GM13976 (cell line): ENCODE measurements at regions not wholly inside any gene's neighbourhood (a gene's known extent, or its start where the extent isn't known, plus 50 kb on each side); places are given as distances from the start of the nearest gene placed in this dataset.

Experiments used
- DNase-seq: peaks from one replicate; pipeline ENCODE4 v3.0.0; 2012; ENCODE audit warnings: low spot score
- in situ Hi-C: fragments of 300-500 bp; cut with MboI; formaldehyde crosslinking; loops from one replicate; pipeline ENCODE4 v1.12.0; 2022; ENCODE audit warnings: low sequenced_read_pairs, mixed read lengths, inconsistent platforms; ENCODE audit not compliant: unreplicated experiment
- TF ChIP-seq, protein P1 (sequence below): IDR thresholded peaks from 2 replicates; pipeline ENCODE4 v1.5.1; 2012; ENCODE audit warnings: borderline replicate concordance, mild to moderate bottlenecking; ENCODE audit not compliant: insufficient read depth; ENCODE audit errors: extremely low read depth, missing control alignments, control extremely low read depth

DNA sequence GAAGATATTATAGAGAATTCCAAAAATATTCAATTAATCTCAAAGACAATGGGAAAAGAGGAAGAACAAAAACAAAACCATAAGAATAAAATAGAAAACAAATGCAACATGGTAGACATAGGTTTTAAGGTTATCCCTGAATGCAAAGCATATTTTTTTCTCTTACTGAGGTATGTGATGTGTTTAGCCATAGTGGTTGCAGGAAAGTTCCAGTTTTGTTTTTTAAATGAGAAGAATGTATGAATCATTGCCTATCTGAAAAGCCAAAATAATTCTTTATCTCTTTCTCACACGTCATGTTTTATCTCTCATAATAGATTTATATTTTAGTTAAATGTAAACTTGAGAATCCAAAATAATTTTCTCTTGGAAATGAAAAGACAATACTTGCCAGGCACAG, 2591.7 kb upstream of the PCDH20 start:
- in situ Hi-C loops: no loop called here
- no peak for DNase-seq

DNA sequence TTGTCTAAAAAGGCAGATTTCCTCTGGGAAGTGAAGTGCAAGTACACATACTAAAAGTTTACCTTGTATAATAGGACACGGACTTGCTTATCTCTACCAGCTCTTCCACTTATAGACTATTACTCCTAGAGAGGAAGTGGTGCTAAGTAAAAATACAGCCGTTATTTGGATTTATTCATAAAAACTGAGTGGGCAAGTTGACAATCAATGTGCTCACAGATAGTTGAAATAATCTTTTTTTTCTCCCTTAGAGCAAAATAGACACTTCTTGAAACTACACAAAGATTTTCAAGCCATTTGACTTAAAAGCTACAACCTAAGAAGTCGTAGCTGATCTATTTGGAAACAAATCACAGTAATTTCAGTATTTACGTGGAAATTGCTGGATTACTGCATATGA, 2584.7 kb upstream of the PCDH20 start:
- TF ChIP-seq, protein P1, sequence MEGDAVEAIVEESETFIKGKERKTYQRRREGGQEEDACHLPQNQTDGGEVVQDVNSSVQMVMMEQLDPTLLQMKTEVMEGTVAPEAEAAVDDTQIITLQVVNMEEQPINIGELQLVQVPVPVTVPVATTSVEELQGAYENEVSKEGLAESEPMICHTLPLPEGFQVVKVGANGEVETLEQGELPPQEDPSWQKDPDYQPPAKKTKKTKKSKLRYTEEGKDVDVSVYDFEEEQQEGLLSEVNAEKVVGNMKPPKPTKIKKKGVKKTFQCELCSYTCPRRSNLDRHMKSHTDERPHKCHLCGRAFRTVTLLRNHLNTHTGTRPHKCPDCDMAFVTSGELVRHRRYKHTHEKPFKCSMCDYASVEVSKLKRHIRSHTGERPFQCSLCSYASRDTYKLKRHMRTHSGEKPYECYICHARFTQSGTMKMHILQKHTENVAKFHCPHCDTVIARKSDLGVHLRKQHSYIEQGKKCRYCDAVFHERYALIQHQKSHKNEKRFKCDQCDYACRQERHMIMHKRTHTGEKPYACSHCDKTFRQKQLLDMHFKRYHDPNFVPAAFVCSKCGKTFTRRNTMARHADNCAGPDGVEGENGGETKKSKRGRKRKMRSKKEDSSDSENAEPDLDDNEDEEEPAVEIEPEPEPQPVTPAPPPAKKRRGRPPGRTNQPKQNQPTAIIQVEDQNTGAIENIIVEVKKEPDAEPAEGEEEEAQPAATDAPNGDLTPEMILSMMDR: no peak
- in situ Hi-C loops: no loop called here
- DNase-seq: no peak

More for the DNA sequence above, 2591.7 kb upstream of the PCDH20 start:
- TF ChIP-seq, protein P1: no peak

DNA sequence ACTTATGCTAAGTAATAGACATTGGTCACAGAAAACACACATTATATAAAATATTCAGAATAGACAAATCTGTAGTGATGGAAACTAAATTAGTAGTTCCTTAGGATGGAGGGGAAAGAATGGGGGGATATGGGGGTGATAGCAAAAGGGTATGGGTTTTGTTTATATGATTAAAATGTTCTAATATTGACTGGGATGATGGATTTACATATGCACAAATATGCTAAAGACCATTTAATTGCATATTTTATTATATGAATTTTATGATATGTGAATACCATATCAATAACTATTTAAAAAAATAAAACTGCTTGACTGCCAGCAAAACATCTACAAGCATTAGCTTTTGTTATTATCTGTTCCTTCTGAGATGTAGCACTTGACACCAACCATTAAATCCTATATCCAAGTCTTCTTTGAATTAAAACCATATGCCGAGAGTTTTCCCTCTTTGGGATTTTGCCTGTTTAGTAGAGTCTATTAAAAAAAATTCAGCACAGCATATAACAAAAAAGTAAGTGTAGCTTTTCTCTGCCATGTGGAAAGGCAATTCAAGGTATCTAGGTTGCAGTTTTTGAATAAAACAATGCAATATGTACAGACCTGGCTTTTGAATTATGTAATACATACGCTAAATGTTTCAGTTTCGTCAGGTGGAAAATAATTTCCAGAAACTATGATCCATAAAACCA, 2584.1 kb upstream of the PCDH20 start:
- TF ChIP-seq, protein P1: no peak
- in situ Hi-C loops: no loop called here
- DNase-seq: no peak

DNA sequence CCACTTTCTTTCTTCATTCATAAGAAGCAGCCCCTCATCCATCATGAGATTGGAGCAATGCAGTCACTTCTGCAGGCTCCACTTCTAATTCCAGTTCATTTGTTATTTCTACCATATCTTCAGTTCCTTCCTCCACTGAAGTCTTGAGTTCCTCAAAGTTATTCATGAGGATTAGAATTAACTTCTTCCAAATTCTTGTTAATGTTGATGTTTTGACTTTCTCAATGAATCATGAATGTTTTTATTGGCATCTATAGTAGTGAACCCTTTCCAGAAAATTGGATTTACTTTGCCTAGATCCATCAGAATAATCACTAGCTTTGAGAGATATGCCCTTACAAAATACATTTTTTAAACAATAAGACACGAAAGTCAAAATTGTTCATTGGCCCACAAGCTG, 2567.7 kb upstream of the PCDH20 start:
- no peak for DNase-seq
- in situ Hi-C loops: no loop called here
- TF ChIP-seq, protein P1: no peak

DNA sequence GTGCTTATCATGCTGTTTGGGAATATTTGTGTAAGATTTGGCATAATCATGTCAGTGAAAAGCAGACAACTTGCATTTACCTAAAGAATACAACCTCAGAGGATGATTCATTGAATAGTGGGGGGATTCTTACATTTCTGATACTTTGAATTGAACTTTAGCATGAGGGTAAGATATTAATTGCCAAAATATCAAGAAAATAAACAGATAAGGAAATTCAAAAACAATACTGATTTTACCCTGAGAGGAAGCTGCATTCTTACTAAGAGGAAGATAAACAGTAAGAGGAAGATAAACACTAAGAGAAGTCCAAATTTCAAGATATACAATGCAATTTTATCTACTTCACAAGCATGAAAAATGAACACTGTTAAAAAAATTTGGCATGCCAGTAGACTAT, 2564.3 kb upstream of the PCDH20 start:
- in situ Hi-C loops: no loop called here
- DNase-seq: no peak
- TF ChIP-seq, protein P1: no peak

DNA sequence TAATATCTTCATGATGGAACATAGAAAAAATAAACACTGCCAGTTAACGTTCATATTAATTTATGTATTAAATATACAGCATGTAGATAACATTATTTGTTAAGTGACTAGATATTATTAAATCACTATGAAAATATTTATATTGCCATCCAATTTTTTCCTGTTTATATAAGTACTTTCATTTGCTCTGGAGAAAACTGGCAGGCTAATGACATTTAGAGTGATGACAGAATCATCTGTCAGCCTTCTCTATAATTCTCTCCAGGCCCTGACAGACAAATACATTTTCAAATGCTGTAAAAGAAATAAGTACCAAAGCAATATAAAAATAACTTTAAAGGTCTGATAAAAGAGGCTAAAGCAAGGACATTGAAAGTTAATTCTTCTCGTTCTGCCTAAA, 2556.7 kb upstream of the PCDH20 start:
- TF ChIP-seq, protein P1: no peak
- in situ Hi-C loops: no loop called here
- no peak for DNase-seq

DNA sequence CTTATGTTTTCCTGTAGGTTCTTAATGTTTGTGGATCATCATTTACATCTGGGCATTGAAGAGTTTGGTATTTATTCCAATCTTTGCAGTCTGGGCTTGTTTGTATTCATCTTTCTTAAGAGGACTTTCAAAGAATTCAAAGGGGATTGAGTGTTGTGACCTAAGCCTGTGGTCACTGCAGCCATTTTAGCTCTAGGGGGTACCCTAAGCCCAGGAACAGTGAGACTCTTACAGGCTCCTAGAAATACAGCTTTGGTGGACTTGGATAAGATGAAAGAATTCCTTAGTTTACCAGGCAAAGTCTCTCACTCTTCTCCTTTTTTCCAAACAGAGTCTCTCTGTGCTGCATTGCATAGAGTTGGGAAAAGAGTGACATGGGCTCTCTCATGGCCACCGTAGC, 2539.0 kb upstream of the PCDH20 start:
- DNase-seq: no peak
- TF ChIP-seq, protein P1: no peak
- in situ Hi-C loops: no loop called here
